ENCODE measurements at regions not wholly inside any gene's neighbourhood (a gene's known extent, or its start where the extent isn't known, plus 50 kb on each side); places are given as distances from the start of the nearest gene placed in this dataset.

DNA sequence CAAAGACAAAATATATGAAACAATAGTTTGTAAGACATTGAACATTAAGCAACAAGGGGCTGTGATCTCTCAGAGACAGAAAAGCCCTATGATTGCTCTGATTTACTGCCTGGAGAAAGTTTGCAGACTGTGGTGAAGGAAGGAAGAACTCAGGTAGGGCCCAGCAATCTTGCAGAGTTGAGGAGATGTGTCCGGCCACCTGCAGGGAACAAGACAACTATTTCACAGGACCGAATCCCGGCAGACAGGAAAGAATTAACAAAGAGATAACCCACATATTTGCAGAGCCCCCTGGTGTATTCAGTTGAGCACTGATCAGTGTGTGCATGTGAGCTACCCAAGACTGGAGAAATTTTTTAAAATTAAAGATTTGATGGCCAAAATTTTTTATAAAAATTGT, 58.3 kb upstream of the FMN2 start:
- H3K9me2 ChIP-seq (ENCODE audit: insufficient read depth, low read length): no peaks in the 10 kb centered on the region
- no peak overlapping the region for H3K4me2 ChIP-seq (ENCODE audit: low read length)
- no peaks in the 10 kb centered on the region for H3K9me3 ChIP-seq (ENCODE audit: low read length)
- CTCF ChIA-PET (ENCODE audit: unreplicated experiment): no interaction called here
- POLR2A ChIA-PET: no interaction called here
- no peak overlapping the region for H2AFZ ChIP-seq (ENCODE audit: low read length)
- no peaks in the 10 kb centered on the region for H3K4me1 ChIP-seq (ENCODE audit: insufficient read depth, low read length, poor library complexity, severe bottlenecking)
- no peaks in the 10 kb centered on the region for H3K36me3 ChIP-seq (ENCODE audit: insufficient read depth, low read length)
- DNase-seq (ENCODE audit: low spot score): no peak
- H3K79me2 ChIP-seq (ENCODE audit: insufficient read depth, low read depth, low read length): no peaks in the 10 kb centered on the region
- TF ChIP-seq, protein P1, sequence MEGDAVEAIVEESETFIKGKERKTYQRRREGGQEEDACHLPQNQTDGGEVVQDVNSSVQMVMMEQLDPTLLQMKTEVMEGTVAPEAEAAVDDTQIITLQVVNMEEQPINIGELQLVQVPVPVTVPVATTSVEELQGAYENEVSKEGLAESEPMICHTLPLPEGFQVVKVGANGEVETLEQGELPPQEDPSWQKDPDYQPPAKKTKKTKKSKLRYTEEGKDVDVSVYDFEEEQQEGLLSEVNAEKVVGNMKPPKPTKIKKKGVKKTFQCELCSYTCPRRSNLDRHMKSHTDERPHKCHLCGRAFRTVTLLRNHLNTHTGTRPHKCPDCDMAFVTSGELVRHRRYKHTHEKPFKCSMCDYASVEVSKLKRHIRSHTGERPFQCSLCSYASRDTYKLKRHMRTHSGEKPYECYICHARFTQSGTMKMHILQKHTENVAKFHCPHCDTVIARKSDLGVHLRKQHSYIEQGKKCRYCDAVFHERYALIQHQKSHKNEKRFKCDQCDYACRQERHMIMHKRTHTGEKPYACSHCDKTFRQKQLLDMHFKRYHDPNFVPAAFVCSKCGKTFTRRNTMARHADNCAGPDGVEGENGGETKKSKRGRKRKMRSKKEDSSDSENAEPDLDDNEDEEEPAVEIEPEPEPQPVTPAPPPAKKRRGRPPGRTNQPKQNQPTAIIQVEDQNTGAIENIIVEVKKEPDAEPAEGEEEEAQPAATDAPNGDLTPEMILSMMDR (conservative IDR thresholded peaks at IDR 0.05; ENCODE audit: low read length): no peak
- TF ChIP-seq EZH2phosphoT487 (IDR thresholded peaks at IDR 0.05; ENCODE audit: borderline replicate concordance, low read depth, low read length): no peak
- H4K20me1 ChIP-seq (ENCODE audit: insufficient read depth, low read length): no peaks in the 10 kb centered on the region
- no peak overlapping the region for H3K4me3 ChIP-seq (ENCODE audit: low read depth, low read length, poor library complexity, severe bottlenecking)
- intact Hi-C loops (cut with micrococcal nuclease; ENCODE audit: unreplicated experiment): no loop called here
- H3K27ac ChIP-seq (ENCODE audit: low read depth, low read length, poor library complexity, severe bottlenecking): no peak overlapping the region
- BruUV-seq (replicated peaks): no TSS peak

DNA sequence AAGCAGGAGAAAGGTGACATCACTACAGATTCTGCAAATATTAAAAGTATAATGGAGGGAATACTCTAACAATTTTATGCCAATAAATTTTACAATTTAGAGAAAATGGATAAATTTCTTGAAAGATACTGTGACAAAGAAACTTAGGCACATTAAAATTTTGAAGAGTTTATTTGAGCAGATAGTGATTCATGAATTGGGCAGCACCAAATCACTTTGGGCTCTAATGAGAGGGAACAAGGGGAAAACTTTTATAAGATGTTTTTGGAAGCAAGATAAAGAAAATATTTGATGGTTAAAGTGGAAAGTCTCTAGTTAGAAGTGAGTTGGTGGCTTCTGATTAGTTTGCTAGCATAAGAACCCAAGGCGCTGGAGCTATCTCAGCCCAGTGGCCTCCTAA, 55.2 kb upstream of the FMN2 start:
- CTCF ChIA-PET (ENCODE audit: unreplicated experiment): no interaction called here

More for the DNA sequence above, 55.2 kb upstream of the FMN2 start:
- Histone ChIP-seq H3K79me2 (ENCODE audit: insufficient read depth, low read depth, low read length) (no peaks in the 10 kb centered on the region), H3K27ac (ENCODE audit: low read depth, low read length, poor library complexity, severe bottlenecking) (no peak overlapping the region), H3K4me2 (ENCODE audit: low read length) (no peak overlapping the region), H3K9me2 (ENCODE audit: insufficient read depth, low read length) (no peaks in the 10 kb centered on the region), H4K20me1 (ENCODE audit: insufficient read depth, low read length) (no peaks in the 10 kb centered on the region), H3K36me3 (ENCODE audit: insufficient read depth, low read length) (no peaks in the 10 kb centered on the region), H2AFZ (ENCODE audit: low read length) (no peak overlapping the region), H3K9me3 (ENCODE audit: low read length) (no peaks in the 10 kb centered on the region), H3K4me3 (ENCODE audit: low read depth, low read length, poor library complexity, severe bottlenecking) (no peak overlapping the region), H3K4me1 (ENCODE audit: insufficient read depth, low read length, poor library complexity, severe bottlenecking) (no peaks in the 10 kb centered on the region)
- no TSS peak for BruUV-seq (replicated peaks)
- DNase-seq (ENCODE audit: low spot score): no peak
- TF ChIP-seq, protein P1 (conservative IDR thresholded peaks at IDR 0.05; ENCODE audit: low read length): no peak
- no peak for TF ChIP-seq EZH2phosphoT487 (IDR thresholded peaks at IDR 0.05; ENCODE audit: borderline replicate concordance, low read depth, low read length)
- POLR2A ChIA-PET: no interaction called here
- intact Hi-C loops (cut with micrococcal nuclease; ENCODE audit: unreplicated experiment): no loop called here

Data from OCI-LY7 (cell line).